ENCODE measurements at regions not wholly inside any gene's neighbourhood (a gene's known extent, or its start where the extent isn't known, plus 50 kb on each side); places are given as distances from the start of the nearest gene placed in this dataset.
A peak's percentile ranks its signal among the peaks of the same experiment; 100 is the strongest.

DNA sequence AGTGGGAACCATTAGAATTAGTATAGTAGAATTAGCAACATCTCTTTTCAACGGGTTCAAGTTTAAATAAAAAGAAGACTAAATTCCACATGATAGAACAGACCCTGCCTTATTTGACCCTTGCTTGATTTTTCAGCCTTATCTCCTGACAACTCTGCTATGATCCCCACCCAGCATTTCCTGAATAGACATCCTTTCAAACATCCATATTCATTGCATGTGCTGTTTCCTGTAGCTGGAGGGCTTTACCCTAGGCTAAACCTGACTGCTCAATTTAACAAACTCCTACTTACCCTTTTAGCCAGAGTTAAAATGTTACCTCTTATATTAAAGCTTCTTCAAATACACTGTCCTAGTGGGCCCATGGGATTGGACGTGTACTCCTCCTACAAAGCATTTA, 594.8 kb upstream of the ARID1B start:
- TF ChIP-seq, protein P1, sequence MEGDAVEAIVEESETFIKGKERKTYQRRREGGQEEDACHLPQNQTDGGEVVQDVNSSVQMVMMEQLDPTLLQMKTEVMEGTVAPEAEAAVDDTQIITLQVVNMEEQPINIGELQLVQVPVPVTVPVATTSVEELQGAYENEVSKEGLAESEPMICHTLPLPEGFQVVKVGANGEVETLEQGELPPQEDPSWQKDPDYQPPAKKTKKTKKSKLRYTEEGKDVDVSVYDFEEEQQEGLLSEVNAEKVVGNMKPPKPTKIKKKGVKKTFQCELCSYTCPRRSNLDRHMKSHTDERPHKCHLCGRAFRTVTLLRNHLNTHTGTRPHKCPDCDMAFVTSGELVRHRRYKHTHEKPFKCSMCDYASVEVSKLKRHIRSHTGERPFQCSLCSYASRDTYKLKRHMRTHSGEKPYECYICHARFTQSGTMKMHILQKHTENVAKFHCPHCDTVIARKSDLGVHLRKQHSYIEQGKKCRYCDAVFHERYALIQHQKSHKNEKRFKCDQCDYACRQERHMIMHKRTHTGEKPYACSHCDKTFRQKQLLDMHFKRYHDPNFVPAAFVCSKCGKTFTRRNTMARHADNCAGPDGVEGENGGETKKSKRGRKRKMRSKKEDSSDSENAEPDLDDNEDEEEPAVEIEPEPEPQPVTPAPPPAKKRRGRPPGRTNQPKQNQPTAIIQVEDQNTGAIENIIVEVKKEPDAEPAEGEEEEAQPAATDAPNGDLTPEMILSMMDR (IDR thresholded peaks at IDR 0.05; ENCODE audit: insufficient read depth, low read depth, low read length, missing control alignments): no peak
- no peak for DNase-seq (ENCODE audit: low read depth)

DNA sequence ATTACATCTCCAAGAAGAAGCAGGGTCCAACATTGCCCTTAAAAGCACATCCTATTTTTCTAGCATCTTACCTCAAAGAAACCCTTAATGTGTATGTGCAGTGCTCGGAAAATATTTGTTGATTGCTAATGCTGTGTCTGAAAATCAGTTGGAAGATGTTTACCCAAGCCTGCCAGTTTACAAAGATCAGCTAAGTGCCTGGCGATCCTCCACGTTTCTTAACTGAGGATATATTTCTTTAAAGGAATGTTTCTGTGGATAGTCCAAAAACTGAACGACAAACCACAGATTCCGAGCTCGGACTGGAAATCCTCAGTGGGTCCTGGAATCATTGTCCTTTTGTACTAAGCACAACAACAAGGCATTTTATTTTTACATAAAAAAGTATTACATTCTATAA, 595.7 kb upstream of the ARID1B start:
- TF ChIP-seq, protein P1 (IDR thresholded peaks at IDR 0.05; ENCODE audit: insufficient read depth, low read depth, low read length, missing control alignments): no peak
- DNase-seq (ENCODE audit: low read depth): no peak
- H3K4me3 ChIP-seq (ENCODE audit: low read length): no peak overlapping the region

More for the DNA sequence above, 594.8 kb upstream of the ARID1B start:
- no peak overlapping the region for H3K4me3 ChIP-seq (ENCODE audit: low read length)

DNA sequence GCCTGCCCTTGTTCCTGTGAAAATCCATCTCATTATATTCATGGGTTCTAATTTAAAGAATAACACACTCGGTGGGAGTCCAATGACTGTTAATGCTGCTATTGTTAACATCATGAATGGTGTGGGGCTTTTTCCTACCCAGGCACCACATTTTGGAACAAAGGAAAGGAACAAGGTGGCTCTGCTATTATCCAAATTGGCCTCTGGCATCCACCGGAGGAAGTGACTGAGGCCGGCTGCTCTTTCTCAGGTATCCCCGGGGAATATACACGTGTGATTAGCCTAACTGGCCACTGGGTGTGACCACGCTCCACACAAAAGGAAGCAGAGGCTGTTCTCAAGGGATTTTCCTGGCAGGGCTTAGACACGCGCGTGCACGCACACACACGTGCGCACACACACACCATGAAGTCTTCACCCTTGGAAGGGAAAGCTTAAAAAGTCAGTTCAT, 601.2 kb upstream of the ARID1B start:
- DNase-seq (ENCODE audit: low read depth): peak; percentile 14
- H3K4me3 ChIP-seq (ENCODE audit: low read length): no peak overlapping the region
- TF ChIP-seq, protein P1 (IDR thresholded peaks at IDR 0.05; ENCODE audit: insufficient read depth, low read depth, low read length, missing control alignments): peak; percentile 39

DNA sequence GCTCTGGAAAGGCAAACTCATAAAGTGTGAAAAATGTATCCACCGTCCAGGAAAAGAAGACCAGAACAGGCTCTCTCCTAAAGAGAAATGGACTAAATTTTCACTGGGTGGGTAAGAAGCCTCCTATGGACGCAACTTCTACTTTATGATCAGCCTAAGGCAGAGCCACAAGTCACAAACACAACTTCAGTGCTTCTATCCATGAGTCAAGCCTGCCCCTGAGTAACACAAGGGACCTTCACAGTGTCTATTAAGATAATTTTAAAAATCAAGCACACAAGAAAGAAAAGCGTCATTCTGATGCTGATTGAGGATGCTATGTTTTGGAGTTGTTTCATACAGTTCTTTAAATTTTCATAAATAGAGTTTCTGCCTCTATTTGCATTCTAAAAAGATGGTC, 601.7 kb upstream of the ARID1B start:
- no peak overlapping the region for H3K4me3 ChIP-seq (ENCODE audit: low read length)
- TF ChIP-seq, protein P1 (IDR thresholded peaks at IDR 0.05; ENCODE audit: insufficient read depth, low read depth, low read length, missing control alignments): no peak
- no peak for DNase-seq (ENCODE audit: low read depth)

DNA sequence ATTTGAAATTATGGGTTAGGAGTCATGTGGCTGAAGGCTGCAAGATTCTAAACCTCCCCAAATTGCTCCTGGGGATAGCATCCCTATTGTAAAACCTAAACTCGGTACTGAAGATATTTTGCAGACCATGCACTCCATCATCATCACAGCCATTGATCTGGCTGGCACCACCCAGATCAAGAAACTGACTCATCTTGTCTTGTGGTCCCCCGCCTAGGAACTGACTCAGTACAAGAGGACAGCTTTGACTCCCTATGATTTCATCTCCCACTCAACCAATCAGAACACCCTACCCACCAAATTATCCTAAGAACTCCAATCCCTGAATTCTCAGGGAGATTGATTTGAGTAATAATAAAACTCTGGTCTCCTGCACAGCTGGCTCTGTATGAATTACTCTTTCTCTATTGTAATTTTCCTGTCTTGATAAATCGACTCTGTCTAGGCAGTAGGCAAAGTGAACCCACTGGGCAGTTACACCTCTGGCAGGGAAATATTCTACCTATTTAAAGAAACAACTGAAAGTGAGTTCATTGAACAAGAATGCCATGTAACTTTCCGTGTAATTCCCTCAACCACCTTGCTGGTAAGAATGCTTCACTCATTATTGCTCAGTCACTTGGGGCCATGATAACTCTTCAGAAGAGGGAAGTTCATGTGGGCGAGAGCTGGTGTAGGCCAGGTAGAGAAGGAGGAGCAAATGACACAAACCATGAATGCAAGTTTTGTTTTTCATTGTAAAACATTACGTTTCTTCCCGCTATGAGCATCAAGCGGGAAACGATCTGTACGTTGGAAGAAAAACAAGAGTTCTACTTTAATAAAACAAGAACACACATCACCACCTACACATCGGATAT, 602.9 kb upstream of the ARID1B start:
- H3K4me3 ChIP-seq (ENCODE audit: low read length): no peak overlapping the region
- no peak for DNase-seq (ENCODE audit: low read depth)
- TF ChIP-seq, protein P1 (IDR thresholded peaks at IDR 0.05; ENCODE audit: insufficient read depth, low read depth, low read length, missing control alignments): no peak

DNA sequence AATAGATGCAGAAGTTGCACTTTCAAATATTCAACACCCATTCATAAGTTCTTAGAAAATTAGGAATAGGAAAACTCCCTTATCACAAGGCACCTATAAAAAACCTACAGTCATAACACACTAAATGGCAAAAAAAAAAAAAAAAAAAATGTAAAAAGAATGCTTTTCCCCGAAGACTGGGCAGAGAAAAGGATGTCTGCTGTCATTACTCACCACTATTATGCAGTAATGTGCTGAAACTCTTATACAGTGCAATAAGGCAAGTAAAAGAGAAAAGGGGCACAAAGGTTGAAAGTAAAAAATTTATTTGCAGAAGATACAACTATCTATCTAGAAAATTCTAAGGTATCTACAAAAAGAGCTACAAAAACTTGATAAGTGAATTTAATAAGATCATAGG, 607.8 kb upstream of the ARID1B start:
- no peak overlapping the region for H3K4me3 ChIP-seq (ENCODE audit: low read length)
- TF ChIP-seq, protein P1 (IDR thresholded peaks at IDR 0.05; ENCODE audit: insufficient read depth, low read depth, low read length, missing control alignments): no peak
- no peak for DNase-seq (ENCODE audit: low read depth)
